ENCODE measurements at regions not wholly inside any gene's neighbourhood (a gene's known extent, or its start where the extent isn't known, plus 50 kb on each side); places are given as distances from the start of the nearest gene placed in this dataset.

DNA sequence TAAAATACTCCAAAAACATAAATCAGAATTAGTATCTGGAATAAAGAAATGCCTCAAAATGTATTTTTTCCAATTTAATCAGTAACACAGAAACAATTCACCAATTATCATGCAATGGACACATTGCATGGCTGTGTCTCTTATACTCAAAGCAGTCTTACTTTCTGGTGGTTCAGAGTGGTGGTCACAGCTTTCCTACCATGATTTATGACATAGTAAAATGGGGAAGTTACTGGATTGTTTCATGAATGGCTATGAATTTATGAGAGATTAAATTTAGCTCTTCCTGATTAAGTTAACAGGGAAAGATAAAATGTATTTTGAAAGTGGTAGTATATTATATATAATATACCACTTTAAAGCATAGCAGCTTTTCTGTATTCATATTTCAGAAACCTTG, 331.5 kb upstream of the MAP3K7 start:
- Histone ChIP-seq H3K9me2 (replicated peaks; ENCODE audit: insufficient read depth, low read length) (no peaks in the 10 kb centered on the region), H2AFZ (ENCODE audit: low read length) (no peak overlapping the region), H4K20me1 (ENCODE audit: insufficient read depth, low read length) (no peaks in the 10 kb centered on the region), H3K4me2 (ENCODE audit: low read depth, low read length) (no peak overlapping the region), H3K27me3 (replicated peaks; ENCODE audit: insufficient read depth, low read length) (no peaks in the 10 kb centered on the region), H3K36me3 (replicated peaks; ENCODE audit: insufficient read depth, low read length) (no peaks in the 10 kb centered on the region), H3K27ac (ENCODE audit: low read length) (no peak overlapping the region), H3K4me3 (ENCODE audit: low read length) (no peak overlapping the region), H3K79me2 (ENCODE audit: low read length) (no peaks in the 10 kb centered on the region), H3K4me1 (ENCODE audit: low read length) (no peaks in the 10 kb centered on the region), H3F3A (ENCODE audit: insufficient read depth, low read length) (no peaks in the 10 kb centered on the region), H3K9ac (ENCODE audit: low read length) (no peak overlapping the region), H3K9me3 (replicated peaks; ENCODE audit: insufficient read depth, low read length) (no peaks in the 10 kb centered on the region)
- TF ChIP-seq, protein P1, sequence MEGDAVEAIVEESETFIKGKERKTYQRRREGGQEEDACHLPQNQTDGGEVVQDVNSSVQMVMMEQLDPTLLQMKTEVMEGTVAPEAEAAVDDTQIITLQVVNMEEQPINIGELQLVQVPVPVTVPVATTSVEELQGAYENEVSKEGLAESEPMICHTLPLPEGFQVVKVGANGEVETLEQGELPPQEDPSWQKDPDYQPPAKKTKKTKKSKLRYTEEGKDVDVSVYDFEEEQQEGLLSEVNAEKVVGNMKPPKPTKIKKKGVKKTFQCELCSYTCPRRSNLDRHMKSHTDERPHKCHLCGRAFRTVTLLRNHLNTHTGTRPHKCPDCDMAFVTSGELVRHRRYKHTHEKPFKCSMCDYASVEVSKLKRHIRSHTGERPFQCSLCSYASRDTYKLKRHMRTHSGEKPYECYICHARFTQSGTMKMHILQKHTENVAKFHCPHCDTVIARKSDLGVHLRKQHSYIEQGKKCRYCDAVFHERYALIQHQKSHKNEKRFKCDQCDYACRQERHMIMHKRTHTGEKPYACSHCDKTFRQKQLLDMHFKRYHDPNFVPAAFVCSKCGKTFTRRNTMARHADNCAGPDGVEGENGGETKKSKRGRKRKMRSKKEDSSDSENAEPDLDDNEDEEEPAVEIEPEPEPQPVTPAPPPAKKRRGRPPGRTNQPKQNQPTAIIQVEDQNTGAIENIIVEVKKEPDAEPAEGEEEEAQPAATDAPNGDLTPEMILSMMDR (IDR thresholded peaks at IDR 0.05; ENCODE audit: low read length), result no peak
- TF ChIP-seq EZH2 (optimal IDR thresholded peaks at IDR 0.05; ENCODE audit: low read depth, low read length) (no peak), EZH2phosphoT487 (IDR thresholded peaks at IDR 0.05; ENCODE audit: low read length) (no peak)
- no peak for DNase-seq

DNA sequence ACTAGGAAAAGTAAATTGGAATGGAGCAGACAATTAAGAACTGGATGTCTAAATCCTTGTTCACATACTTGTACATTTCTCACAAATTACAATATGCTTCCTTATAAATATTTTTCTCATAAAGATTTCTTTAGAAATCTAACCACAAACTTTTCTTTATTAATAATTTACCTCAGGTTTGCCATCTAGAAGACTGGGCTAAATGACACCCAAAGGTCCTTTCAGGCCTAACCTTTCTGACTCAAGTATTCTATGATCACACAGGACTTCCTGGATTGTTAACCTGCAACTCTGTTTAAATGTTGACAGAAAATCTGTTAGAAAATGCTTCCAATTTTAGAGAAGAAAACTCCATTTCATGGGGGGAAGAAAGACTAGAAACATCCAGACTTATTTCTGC, 330.5 kb upstream of the MAP3K7 start:
- H3K4me3 ChIP-seq (ENCODE audit: low read length), result no peak overlapping the region
- H3F3A ChIP-seq (ENCODE audit: insufficient read depth, low read length), result no peaks in the 10 kb centered on the region
- H3K9ac ChIP-seq (ENCODE audit: low read length), result no peak overlapping the region
- H3K4me1 ChIP-seq (ENCODE audit: low read length), result no peaks in the 10 kb centered on the region
- no peaks in the 10 kb centered on the region for H3K9me2 ChIP-seq (replicated peaks; ENCODE audit: insufficient read depth, low read length)
- no peaks in the 10 kb centered on the region for H3K27me3 ChIP-seq (replicated peaks; ENCODE audit: insufficient read depth, low read length)
- H3K27ac ChIP-seq (ENCODE audit: low read length), result no peak overlapping the region
- no peak overlapping the region for H3K4me2 ChIP-seq (ENCODE audit: low read depth, low read length)
- no peaks in the 10 kb centered on the region for H3K9me3 ChIP-seq (replicated peaks; ENCODE audit: insufficient read depth, low read length)
- no peaks in the 10 kb centered on the region for H4K20me1 ChIP-seq (ENCODE audit: insufficient read depth, low read length)
- DNase-seq, result no peak
- TF ChIP-seq, protein P1 (IDR thresholded peaks at IDR 0.05; ENCODE audit: low read length), result no peak
- TF ChIP-seq EZH2 (optimal IDR thresholded peaks at IDR 0.05; ENCODE audit: low read depth, low read length) (no peak), EZH2phosphoT487 (IDR thresholded peaks at IDR 0.05; ENCODE audit: low read length) (no peak)
- no peaks in the 10 kb centered on the region for H3K36me3 ChIP-seq (replicated peaks; ENCODE audit: insufficient read depth, low read length)
- no peaks in the 10 kb centered on the region for H3K79me2 ChIP-seq (ENCODE audit: low read length)
- H2AFZ ChIP-seq (ENCODE audit: low read length), result no peak overlapping the region

DNA sequence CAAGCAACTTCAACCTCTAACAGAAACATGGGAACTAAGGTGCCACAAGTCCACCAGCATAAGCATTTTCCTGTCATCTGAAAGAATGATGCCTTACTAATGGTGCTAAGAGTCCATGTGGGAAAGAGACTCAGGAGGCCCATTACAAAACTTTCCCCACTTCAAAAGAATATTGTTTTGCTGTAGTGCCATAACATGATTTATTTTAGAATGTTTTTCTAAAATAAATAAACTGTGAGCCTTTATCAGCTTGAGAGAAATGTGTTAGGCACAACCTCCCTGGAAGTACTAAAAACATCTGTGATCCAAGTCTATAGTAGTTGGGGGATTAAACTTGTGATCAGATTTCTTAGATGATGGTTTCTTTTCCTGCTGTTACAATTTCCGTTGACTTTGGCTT, 330.1 kb upstream of the MAP3K7 start:
- no peaks in the 10 kb centered on the region for H3K9me3 ChIP-seq (replicated peaks; ENCODE audit: insufficient read depth, low read length)
- H3K27me3 ChIP-seq (replicated peaks; ENCODE audit: insufficient read depth, low read length), result no peaks in the 10 kb centered on the region
- H2AFZ ChIP-seq (ENCODE audit: low read length), result no peak overlapping the region
- H3K9me2 ChIP-seq (replicated peaks; ENCODE audit: insufficient read depth, low read length), result no peaks in the 10 kb centered on the region
- no peaks in the 10 kb centered on the region for H3F3A ChIP-seq (ENCODE audit: insufficient read depth, low read length)
- H3K9ac ChIP-seq (ENCODE audit: low read length), result no peak overlapping the region
- no peak overlapping the region for H3K4me3 ChIP-seq (ENCODE audit: low read length)
- no peaks in the 10 kb centered on the region for H3K36me3 ChIP-seq (replicated peaks; ENCODE audit: insufficient read depth, low read length)
- no peak for DNase-seq
- TF ChIP-seq EZH2phosphoT487 (IDR thresholded peaks at IDR 0.05; ENCODE audit: low read length), result no peak
- TF ChIP-seq EZH2 (optimal IDR thresholded peaks at IDR 0.05; ENCODE audit: low read depth, low read length), result no peak
- TF ChIP-seq, protein P1 (IDR thresholded peaks at IDR 0.05; ENCODE audit: low read length), result no peak
- no peak overlapping the region for H3K4me2 ChIP-seq (ENCODE audit: low read depth, low read length)
- H3K27ac ChIP-seq (ENCODE audit: low read length), result no peak overlapping the region
- no peaks in the 10 kb centered on the region for H3K4me1 ChIP-seq (ENCODE audit: low read length)
- no peaks in the 10 kb centered on the region for H4K20me1 ChIP-seq (ENCODE audit: insufficient read depth, low read length)
- H3K79me2 ChIP-seq (ENCODE audit: low read length), result no peaks in the 10 kb centered on the region

Measured in MM.1S (cell line).